Upper lobe of left lung (tissue), 4 donors: ENCODE measurements at regions not wholly inside any gene's neighbourhood (a gene's known extent, or its start where the extent isn't known, plus 50 kb on each side); places are given as distances from the start of the nearest gene placed in this dataset.

Experiments used
- CTCF ChIP-seq, 6 experiments: fragments of 450-650 bp in 4 of 6; fragments of 200-600 bp in 2 of 6; sonication (generic) in 2 of 6; IDR thresholded peaks; one replicate each; pipeline ENCODE4 v1.5.1; 2016 to 2019; ENCODE audit warnings: antibody characterized with exemption in 6 of 6
- EP300 ChIP-seq, 4 donors: sonication (generic); formaldehyde crosslinking; IDR thresholded peaks; one replicate each; pipeline ENCODE4 v1.5.1; 2017; ENCODE audit warnings: antibody characterized with exemption in 4 of 4, control low read depth in 2 of 4

GRCh38 chr6:160810238-160810637, 108.2 kb downstream of the PLG start:
- TF ChIP-seq CTCF (IDR thresholded peaks at IDR 0.05) (no peak), EP300 (IDR thresholded peaks at IDR 0.05) (no peak)
